Activated CD8-positive, alpha-beta T cell treated with anti-CD3 and anti-CD28 coated beads for 36 hours (primary cell): ENCODE measurements at regions not wholly inside any gene's neighbourhood (a gene's known extent, or its start where the extent isn't known, plus 50 kb on each side); places are given as distances from the start of the nearest gene placed in this dataset.

Experiments used
- ATAC-seq: fragments of 200-7000 bp; cut with Tn5 transposase; one replicate; pipeline ENCODE4 v1.10.0; 2021; ENCODE audit warnings: mild to moderate bottlenecking, moderate library complexity
- CTCF ChIA-PET: fragments of 350-600 bp; sonication (Branson Sonifier 250); formaldehyde crosslinking; loops from one replicate; lab custom pipeline; 2021; ENCODE audit warnings: antibody characterized with exemption; lab: Charles Lee
- POLR2A ChIA-PET: fragments of 350-600 bp; sonication (Branson Sonifier 250); formaldehyde crosslinking; loops from one replicate; lab custom pipeline; 2021; ENCODE audit warnings: antibody characterized with exemption; lab: Charles Lee
- DNase-seq: peaks from one replicate; pipeline ENCODE4 v3.0.0-alpha.2; 2020
- H3K27ac Mint-ChIP-seq: one replicate; pipeline ENCODE4 v1.8.0; 2021; ENCODE audit warnings: mild to moderate bottlenecking, mixed read lengths
- H3K27me3 Mint-ChIP-seq: one replicate; pipeline ENCODE4 v1.8.0; 2021; ENCODE audit warnings: mixed read lengths
- H3K36me3 Mint-ChIP-seq: one replicate; pipeline ENCODE4 v1.8.0; 2021; ENCODE audit warnings: low read depth, mixed read lengths
- H3K4me1 Mint-ChIP-seq: one replicate; pipeline ENCODE4 v1.8.0; 2021; ENCODE audit warnings: low read depth, mixed read lengths
- H3K4me3 Mint-ChIP-seq: one replicate; pipeline ENCODE4 v1.8.0; 2021; ENCODE audit warnings: mild to moderate bottlenecking, moderate library complexity, mixed read lengths
- H3K9me3 Mint-ChIP-seq: one replicate; pipeline ENCODE4 v1.8.0; 2021; ENCODE audit warnings: mixed read lengths
- CTCF ChIP-seq: fragments of 200-600 bp; IDR thresholded peaks from one replicate; pipeline ENCODE4 v1.8.0; 2022; ENCODE audit warnings: antibody characterized with exemption, mild to moderate bottlenecking
- intact Hi-C: fragments of 100-400 bp; cut with micrococcal nuclease; formaldehyde crosslinking; loops from one replicate; pipeline ENCODE4 v1.10.0; 2022

- H3K4me3 Mint-ChIP-seq: no peak overlapping the region
- DNase-seq (no peak), ATAC-seq (no peak)
- peaks cover 2% of the 10 kb centered on the region for H3K9me3 Mint-ChIP-seq
- no peak for TF ChIP-seq CTCF
- intact Hi-C loops: no loop called here
- ChIA-PET CTCF (no interaction called here), POLR2A (no interaction called here)
- no peak overlapping the region for H3K27ac Mint-ChIP-seq
- H3K27me3 Mint-ChIP-seq: peaks cover 1% of the 10 kb centered on the region
- no peaks in the 10 kb centered on the region for H3K36me3 Mint-ChIP-seq
- H3K4me1 Mint-ChIP-seq: no peaks in the 10 kb centered on the region
These were observed 106.6 kb upstream of the NRSN1 start for GRCh38 chr6:24019393-24019792.

- Mint-ChIP-seq H3K36me3 (no peaks in the 10 kb centered on the region), H3K27me3 (peaks cover 1% of the 10 kb centered on the region), H3K4me3 (no peak overlapping the region), H3K9me3 (peaks cover 2% of the 10 kb centered on the region), H3K4me1 (no peaks in the 10 kb centered on the region), H3K27ac (no peak overlapping the region)
- intact Hi-C loops: no loop called here
- ChIA-PET CTCF (no interaction called here), POLR2A (no interaction called here)
- ATAC-seq (no peak), DNase-seq (no peak)
- no peak for TF ChIP-seq CTCF
These were observed 106.2 kb upstream of the NRSN1 start for GRCh38 chr6:24019830-24020229.

- Mint-ChIP-seq H3K4me1 (no peaks in the 10 kb centered on the region), H3K27ac (no peak overlapping the region), H3K27me3 (peaks cover under 1% of the 10 kb centered on the region), H3K4me3 (no peak overlapping the region), H3K36me3 (no peaks in the 10 kb centered on the region), H3K9me3 (peaks cover 6% of the 10 kb centered on the region)
- DNase-seq (no peak), ATAC-seq (no peak)
- CTCF ChIA-PET: no interaction called here
- intact Hi-C loops: no loop called here
- no peak for TF ChIP-seq CTCF
- POLR2A ChIA-PET: no interaction called here
These were observed 100.0 kb upstream of the NRSN1 start for GRCh38 chr6:24026050-24026449.

- Mint-ChIP-seq H3K27me3 (no peaks in the 10 kb centered on the region), H3K27ac (no peak overlapping the region), H3K4me1 (no peaks in the 10 kb centered on the region), H3K9me3 (peaks cover 13% of the 10 kb centered on the region), H3K36me3 (no peaks in the 10 kb centered on the region), H3K4me3 (no peak overlapping the region)
- no peak for TF ChIP-seq CTCF
- DNase-seq: no peak
- ChIA-PET POLR2A (no interaction called here), CTCF (no interaction called here)
- ATAC-seq: no peak
- intact Hi-C loops: no loop called here
These were observed 94.5 kb upstream of the NRSN1 start for GRCh38 chr6:24031496-24031895.

- Mint-ChIP-seq H3K27ac (no peak overlapping the region), H3K4me1 (no peaks in the 10 kb centered on the region), H3K27me3 (no peaks in the 10 kb centered on the region), H3K36me3 (no peaks in the 10 kb centered on the region), H3K9me3 (peaks cover 13% of the 10 kb centered on the region), H3K4me3 (no peak overlapping the region)
- no peak for TF ChIP-seq CTCF
- ChIA-PET POLR2A (no interaction called here), CTCF (no interaction called here)
- intact Hi-C loops: no loop called here
- ATAC-seq (no peak), DNase-seq (no peak)
These were observed 92.9 kb upstream of the NRSN1 start for GRCh38 chr6:24032896-24033688.
